HG03108 (cell line): ENCODE measurements at regions not wholly inside any gene's neighbourhood (a gene's known extent, or its start where the extent isn't known, plus 50 kb on each side); places are given as distances from the start of the nearest gene placed in this dataset.
"Not testable (repeated sequence)": the region's sequence is repeated elsewhere in the genome, so short reads cannot be mapped to it uniquely, and the experiment has no call there.

Experiments
- ATAC-seq: cut with Tn5 transposase; IDR thresholded peaks from one replicate; pipeline ENCODE4 v1.9.1; 2021; ENCODE audit warnings: moderate library complexity; ENCODE audit not compliant: unreplicated experiment

DNA sequence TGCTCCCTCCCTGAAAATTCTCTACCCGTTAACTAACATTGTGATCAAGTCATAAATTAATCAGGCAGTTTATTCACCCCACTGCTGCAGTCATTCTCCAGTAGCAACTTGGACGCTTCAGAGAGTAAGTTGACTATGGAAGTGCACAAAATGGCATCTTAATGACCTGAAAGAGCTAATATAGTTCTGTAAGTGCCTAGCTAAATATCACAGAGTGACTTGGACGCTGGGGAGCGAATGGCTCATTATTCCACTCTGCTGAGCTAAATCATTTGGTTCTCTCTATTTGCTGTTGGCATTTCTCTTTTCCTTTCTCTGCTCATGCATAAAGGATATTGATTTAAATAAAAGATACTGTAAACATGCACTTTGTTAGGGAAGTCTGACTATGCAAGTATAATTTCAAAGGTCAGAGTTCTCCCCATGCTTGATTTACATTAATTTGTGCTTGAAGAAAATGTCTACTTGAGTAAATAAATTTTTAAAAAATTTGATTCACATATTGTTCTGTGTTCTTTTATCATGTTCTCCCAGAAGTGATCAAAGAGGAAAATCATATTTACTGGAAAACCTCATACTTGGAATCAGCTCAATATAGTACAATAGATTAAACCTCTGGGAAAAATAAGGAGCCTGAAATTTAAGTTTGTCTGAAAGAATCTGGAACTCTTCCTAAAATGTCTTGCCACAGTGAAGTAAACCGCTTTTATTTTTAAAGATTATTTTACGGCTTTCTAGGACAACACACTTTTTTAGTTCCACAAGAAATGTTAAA, 169.5 kb upstream of the HAPLN1 start:
- no peak for ATAC-seq

DNA sequence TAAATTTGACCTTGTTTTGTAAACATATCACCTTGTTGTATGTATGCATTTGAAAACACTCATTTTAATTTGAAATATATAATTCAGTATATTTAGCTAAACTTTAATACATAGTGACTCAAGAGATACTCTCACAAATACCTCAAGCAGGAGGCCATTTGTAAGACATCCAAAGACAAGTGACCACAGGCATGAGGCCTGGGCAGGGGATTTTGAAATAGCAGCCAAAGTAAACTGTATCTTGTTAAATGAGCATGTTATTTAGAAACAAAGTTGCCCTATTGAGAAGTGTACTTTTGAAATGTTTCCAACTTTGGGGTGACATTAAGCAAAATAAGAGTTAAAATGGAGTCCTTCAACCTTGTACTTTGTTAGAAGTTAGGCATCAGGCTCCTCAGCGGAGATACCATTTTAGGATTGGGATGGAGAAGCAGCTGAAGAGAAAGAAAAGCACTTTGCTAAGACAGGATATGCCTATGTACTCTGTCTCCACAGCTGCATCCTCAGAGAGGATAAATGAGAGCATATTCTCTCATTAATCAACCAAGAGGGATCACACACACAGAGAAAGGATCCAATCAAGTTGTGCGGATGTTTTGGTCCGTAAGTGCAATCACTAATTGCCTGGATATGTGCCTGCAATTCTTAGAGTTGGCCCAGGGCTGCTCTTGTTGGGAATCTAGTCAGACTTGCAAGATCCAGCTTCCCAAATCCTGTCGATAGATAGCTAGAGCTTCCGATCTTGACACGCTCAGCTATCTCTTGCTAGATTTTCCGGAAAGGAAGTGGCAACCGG, 157.5 kb upstream of the HAPLN1 start:
- no peak for ATAC-seq

DNA sequence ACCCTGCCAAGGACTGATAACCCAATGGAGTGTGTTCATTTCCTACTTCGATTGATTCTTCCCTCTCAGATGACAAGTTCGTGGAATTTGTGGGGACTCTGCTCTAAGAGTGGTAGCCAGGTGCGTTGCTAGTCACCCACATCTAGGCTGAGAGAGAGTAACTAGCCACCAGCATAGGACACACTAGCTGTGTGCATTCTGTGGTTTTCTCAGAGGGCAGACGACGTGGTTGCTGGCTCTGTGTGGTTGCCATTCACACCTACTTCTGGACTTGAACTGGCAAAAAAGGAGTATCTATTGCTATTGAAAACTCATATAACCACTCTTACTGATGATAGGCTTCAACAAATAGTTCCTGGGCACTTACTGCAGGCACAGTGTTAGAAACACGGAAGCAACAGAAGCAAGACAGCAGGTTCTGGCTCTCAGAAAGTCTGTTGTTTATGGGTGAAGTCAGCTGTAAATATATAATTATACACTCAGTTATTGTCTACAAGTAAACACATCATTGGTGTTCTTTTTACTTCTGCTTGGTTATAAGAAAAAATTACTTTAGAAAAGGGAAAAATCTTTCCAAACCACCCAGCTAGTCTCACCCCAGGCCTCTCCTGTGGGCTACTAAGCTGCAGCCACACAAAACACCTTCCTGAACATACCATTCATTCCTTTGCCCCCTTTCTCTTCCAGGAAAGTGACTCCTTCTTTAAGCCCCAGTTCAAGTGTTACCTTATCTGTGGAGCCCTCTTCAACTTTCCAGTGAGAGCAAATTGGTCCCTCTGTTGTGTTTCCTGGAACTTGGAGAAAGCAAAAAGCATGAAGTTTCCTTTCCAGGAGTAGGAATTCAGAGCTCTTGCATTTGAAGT, 151.1 kb upstream of the HAPLN1 start:
- no peak for ATAC-seq

DNA sequence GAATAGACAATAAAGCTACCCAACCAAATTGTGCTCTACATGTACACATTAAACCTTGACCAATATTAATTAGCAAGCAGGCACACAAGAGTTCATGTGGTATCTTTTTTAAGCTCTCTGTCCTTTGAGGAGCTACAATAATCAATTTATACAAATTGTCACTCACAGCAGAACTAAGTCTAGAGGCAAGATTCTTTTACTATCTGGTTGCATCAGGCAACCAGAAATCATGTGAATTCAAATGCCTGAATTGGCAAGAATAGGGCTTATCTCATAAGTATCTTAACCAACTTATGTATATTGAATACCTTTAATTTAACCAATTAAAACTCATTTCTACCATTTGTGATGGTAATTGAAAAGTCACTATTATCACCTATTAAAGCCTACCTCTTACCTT, 145.5 kb upstream of the HAPLN1 start:
- ATAC-seq = no peak

DNA sequence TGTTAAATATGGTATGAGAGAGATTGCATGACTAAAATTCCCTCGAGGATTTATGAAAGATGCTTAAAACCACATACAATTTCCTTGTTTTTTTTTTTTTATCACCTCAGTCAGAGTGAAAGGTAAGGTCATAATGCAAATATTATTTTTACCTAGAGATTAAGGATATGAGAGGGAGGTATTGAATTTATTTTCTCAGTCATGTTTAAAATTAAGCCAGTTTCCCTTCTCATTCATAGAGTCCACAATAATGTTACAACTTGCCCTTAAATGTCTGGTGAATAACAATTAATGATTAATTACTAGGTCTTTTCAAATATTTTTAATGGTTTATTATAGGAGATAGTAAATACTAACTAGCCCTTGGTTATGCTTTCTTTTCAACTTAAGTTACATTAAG, 144.9 kb upstream of the HAPLN1 start:
- no peak for ATAC-seq

DNA sequence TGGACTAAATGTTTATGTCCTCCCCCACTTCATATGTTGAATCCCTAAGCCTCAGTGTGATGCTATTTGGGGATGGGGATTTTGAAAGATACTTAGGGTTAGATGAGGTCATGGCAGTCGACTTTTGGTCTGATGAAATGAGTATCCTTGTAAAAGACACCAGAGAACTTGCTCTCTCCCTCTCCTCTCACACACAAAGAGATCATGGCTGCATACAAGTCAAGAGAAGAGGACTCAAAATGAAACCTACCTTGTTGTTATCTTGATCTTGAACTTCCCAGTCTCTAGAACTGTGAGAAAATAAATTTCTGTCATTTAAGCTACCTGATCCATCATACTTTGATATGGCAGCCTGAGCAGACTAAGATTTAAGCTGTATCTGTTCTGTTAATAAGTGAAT, 144.0 kb upstream of the HAPLN1 start:
- no peak for ATAC-seq

DNA sequence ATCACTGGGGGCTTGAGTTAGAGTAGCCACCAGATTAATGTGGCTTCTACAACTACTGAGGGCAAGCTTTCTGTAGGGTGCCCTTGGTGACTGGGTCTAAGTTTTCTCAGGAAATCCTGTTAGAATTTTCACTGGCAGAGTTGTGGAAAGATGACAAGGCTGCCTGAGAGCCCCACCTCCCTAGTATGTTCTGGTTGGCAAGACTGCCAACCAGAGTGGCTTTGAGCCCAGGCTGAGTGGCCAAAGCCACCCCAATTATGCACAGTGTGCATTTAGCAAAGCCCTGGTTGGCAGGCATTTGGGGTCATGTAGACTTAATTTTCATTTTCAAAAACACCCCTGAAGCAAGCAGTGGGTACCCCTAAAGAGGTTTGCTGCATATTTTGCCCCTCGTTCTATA, 136.7 kb upstream of the HAPLN1 start:
- ATAC-seq = no peak

DNA sequence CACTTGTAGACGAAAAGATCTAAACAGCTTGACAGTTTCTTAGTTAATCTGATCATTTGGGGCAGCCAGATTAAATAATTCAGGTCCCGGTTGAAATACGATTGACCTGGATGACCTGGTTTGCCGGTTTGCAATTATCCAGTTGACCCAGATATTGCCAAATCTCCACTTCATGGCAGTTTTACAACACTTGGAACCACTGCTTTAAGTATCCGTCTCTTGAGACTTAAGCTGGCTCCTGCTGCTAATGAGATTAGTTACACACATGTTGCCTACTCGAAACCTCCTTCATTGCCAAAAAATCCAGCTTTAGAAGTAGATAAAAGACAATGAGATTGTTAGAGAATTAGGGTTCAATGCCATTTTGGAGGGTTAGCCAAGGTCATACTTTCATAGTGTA, 136.2 kb upstream of the HAPLN1 start:
- no peak for ATAC-seq

DNA sequence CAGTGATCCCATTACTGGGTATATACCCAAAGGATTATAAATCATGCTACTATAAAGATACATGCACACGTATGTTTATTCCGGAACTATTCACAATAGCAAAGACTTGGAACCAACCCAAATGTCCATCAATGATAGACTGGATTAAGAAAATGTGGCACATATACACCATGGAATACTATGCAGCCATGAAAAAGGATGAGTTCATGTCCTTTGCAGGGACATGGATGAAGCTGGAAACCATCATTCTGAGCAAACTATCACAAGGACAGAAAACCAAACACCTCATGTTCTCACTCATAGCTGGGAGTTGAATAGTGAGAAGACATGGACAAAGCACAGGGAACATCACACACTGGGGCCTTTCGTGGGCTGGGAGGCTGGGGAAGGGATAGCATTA, 129.8 kb upstream of the HAPLN1 start:
- not testable (repeated sequence) for ATAC-seq

DNA sequence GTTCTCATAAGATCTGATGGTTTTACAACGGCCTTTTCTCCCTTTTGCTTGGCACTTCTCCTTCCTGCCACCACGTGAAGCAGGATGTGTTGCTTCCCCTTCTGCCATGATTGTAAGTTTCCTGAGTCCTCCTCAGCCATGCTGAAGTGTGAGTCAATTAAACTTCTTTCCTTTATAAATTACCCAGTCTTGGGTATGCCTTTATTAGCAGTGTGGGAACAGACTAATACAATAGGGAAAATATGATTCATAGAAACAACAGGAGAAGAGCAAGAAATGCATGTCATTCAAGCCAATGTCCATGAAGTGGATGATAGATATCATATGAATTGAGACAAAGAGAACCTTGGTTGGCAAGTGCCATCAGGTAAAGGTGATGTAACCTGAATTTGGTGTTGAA, 128.3 kb upstream of the HAPLN1 start:
- no peak for ATAC-seq

DNA sequence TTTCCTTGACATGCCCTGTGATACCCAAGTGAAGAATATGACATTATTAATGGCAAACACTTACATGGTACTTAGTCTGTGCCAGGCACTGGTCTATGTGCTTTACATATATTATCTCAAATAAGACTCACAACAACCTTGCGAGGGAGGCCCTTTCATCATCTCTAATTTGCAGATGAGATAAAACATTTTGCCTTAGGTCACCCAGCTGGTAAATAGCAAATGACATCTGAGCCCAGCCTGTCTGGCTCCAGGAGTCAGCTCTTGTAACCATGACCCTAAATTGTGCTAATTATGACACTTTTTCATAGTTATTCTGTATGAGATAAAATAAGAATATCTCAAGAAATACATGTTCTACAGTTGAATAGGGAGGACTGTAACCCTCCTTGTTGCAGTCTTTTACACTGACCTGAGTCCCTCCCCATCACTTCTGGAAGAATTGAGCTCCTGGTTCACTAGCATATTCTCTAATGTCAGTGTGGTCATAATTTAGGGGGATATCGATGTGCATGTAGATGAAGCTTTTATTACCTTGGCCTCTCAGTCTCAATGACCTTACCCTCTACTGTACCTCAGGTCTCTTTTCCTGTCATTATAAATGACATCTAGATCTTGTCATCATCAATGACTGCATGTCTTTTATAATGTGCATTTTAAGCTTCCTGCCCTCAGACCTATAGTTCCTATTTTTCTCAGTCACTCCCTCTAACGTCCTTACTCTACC, 126.1 kb upstream of the HAPLN1 start:
- ATAC-seq = no peak

DNA sequence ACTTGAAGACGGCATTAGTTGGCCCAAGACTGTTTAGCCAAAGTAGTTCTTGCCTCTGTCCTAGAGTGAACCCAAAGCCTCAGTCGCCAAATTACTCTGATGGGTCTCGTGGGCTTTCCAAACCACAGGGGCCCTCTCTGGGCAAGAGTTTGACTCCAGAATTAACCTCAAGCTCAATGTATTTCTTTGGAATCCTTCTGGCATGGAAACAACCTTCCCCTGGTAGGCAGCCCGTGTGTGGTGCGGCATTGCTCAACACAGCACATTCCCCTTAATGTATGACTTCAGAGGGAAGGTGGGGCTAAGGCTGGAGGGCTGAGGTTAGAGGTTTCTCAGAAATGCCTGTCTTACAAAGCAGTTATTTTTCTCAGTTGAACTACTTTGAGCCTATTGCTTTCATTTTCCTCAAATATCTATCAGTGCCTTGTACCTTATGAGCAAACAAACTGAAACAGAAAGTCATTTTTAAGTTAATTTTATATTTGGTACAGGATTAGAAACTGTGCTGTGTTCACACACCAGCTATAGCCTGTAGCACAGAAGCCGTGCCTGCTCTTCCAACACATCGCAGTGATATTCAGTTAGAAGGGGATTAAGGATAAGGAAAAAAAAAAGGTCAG, 123.9 kb upstream of the HAPLN1 start:
- peak; percentile 99 for ATAC-seq

DNA sequence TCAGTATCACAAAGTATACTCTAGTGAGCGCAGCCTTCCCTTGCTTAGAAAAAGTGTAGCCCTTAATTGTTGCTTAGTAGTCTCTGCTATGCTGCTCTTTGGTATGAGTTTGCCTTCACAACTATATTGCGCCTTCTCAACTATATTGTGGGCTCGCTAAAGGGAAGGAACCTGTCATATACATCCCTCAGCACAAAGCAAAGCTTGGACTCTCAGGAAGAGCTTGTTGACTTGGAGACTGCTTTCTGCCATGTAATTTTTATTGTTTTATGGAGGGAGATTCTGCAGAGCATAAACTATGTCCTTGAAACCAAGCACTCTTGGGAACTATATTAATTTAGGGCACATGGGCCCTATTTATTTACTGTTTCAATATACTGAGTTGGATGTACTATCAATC, 119.1 kb upstream of the HAPLN1 start:
- no peak for ATAC-seq

DNA sequence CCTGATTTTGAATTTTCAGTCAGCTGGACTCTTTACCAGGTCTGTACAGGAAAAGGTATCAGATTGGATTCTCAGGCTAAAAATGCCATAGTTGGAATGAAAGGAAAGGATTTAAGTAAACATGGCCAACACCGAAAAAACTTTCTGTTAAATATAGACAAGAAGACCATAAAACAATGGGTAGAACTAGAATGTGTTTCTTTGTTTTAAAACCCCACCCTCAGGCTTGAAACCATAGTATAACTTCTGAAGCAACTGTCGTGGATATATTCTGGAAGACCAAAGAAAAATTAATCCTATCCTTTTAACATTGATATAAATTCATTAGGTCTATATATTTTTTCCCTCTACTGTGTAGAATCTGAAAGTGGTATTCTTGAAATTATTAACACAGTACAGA, 118.6 kb upstream of the HAPLN1 start:
- ATAC-seq = no peak

DNA sequence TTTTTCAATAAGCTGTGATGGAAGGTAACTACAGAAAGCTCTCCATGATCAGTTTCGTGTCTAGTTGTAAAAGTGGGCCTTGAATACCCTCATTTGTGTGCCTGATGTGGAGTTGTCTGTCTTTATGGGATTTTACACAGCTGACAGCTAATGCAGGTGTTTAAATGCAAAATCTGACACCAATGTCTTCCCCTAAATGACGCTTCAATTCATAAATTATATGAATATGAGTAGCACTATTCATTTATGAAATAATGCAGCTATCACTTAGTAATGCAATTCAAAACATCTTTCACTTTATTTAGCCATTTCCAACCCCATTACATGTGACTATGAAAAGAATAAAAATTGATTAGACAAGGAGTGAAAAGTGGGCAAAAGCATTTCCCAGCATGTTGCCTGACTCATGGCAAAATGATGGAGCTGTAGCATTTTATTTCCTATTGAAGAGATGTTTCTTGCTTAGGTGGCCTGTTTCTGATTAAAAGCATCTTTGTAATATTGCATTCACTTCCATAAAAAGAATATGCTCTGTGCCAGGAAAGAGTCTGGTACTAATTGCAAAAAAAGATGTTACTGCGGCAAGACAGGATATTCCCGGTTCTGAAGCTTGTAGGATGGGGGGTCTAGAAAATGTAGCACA, 116.7 kb upstream of the HAPLN1 start:
- no peak for ATAC-seq

DNA sequence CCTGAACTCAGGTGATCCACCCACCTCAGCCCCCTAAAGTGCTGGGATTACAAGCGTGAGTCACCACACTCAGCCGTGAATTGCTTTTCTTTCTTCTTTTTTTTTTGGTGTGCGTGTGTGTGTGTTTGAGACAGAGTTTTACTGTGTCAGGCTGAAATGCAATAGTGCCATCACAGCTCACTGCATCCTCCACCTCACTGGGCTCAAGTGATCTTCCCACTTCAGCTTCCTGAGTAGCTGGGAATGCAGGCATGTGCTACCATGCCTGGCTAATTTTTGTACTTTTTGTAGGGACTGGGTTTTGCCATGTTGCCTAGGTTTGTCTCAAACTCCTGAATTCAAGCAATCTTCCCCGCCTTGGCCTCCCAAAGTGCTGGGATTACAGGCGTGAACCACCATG, 113.7 kb upstream of the HAPLN1 start:
- no peak for ATAC-seq

DNA sequence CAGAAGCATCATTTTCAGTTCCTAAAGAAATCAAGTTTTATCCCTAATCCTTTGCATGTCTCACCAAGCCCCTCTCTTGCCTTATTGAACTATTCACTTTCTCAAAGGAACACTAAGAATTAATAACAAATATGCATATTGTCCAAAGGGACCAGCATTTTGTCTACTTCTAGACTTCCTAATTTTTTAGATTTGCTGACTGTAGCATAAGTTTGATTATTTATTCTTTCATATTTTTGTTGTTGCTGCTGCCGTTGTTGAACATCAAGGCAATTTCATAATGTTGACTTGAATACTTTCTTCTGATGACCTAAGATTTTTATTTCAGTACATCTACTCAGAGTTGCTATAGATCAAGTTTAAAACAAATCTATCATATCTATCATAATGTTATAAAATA, 111.2 kb upstream of the HAPLN1 start:
- no peak for ATAC-seq

DNA sequence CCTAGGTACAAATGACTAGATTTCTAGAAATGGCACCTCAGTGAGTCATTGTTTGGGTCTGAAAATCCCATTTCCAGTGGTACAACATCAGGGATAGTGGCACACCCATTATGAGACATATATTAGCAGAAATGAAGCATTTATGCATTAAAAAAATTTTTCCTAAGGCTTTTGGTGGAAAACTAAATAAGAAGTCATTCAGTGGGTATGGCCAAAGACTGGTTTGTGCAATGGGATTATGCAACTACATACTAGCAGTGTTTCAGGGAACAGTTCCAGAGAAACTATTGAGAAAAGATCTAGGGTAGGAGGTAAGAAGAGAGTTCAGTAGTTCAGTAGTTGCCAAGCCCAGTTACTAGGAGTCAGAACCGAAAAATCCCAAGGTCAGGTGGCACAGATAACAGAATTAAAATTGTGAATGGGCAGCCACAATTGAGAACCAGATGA, 106.5 kb upstream of the HAPLN1 start:
- ATAC-seq = no peak

DNA sequence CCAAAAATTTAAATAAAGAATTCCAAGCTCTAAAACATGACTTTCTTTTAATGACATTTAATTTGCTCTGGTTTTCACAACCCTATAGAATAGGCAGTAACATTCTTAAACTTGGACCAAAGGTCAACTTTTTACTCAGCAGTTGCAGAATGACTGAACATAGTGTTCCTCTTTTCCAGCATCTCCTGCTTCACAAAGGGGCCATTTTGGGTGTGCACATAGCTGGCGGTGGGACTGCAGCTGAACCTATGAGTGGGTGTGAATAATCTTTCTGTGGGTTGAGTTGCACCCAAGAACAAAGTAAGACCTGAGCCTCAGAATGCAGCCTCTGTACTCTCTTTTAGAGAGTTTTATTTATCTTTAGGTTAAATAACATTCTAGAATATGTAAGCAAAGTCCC, 96.9 kb upstream of the HAPLN1 start:
- ATAC-seq = no peak

DNA sequence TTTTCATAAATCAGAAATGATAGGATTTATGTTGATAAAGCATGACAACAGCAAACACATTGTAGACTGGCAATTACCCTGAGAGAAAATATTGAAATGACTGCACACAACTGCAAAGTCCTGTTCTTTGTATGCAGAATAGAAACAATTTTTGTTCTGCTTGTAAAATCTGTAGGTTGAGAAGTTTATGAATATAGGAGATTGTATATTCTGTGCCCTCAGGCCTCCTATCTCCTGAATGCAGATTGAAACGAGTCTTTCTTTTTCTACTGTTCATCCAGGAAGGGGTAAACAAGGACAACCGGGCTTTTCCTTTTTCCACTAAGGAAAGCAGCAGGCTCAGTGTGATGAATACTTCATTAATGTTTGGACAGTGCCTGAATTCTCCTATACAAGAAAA, 95.0 kb upstream of the HAPLN1 start:
- ATAC-seq = no peak
